Brain pericyte (primary cell): ENCODE measurements at regions not wholly inside any gene's neighbourhood (a gene's known extent, or its start where the extent isn't known, plus 50 kb on each side); places are given as distances from the start of the nearest gene placed in this dataset.
A peak's percentile ranks its signal among the peaks of the same experiment; 100 is the strongest.

Experiments
- DNase-seq: peaks from one replicate; pipeline ENCODE4 v3.0.0-alpha.2; 2012; ENCODE audit warnings: low read depth, low spot score

- no peak for DNase-seq
Measured at GRCh38 chr2:6064757-6065156, 372.6 kb downstream of the SOX11 start.

GRCh38 chr2:6065703-6066102, 373.5 kb downstream of the SOX11 start:
- DNase-seq: no peak

GRCh38 chr2:6067089-6067488, 374.9 kb downstream of the SOX11 start:
- no peak for DNase-seq

- DNase-seq: no peak
Measured at GRCh38 chr2:6067806-6068205, 375.6 kb downstream of the SOX11 start.

- DNase-seq: no peak
Measured at GRCh38 chr2:6068429-6068828, 376.2 kb downstream of the SOX11 start.

- no peak for DNase-seq
Measured at GRCh38 chr2:6069381-6069780, 377.2 kb downstream of the SOX11 start.

- no peak for DNase-seq
Measured at GRCh38 chr2:6071519-6071918, 379.3 kb downstream of the SOX11 start.

GRCh38 chr2:6072276-6072675, 380.1 kb downstream of the SOX11 start:
- no peak for DNase-seq

GRCh38 chr2:6072768-6073167, 380.6 kb downstream of the SOX11 start:
- no peak for DNase-seq

GRCh38 chr2:6073191-6074088, 381.3 kb downstream of the SOX11 start:
- peak; percentile 62 for DNase-seq

- DNase-seq: no peak
Measured at GRCh38 chr2:6074089-6074643, 382.0 kb downstream of the SOX11 start.

GRCh38 chr2:6077585-6077984, 385.4 kb downstream of the SOX11 start:
- no peak for DNase-seq

- DNase-seq: no peak
Measured at GRCh38 chr2:6078414-6078813, 386.2 kb downstream of the SOX11 start.

GRCh38 chr2:6079405-6079804, 387.2 kb downstream of the SOX11 start:
- no peak for DNase-seq

- no peak for DNase-seq
Measured at GRCh38 chr2:6080932-6081753, 389.0 kb downstream of the SOX11 start.

GRCh38 chr2:6081955-6082624, 389.9 kb downstream of the SOX11 start:
- no peak for DNase-seq

GRCh38 chr2:6082625-6083018, 390.4 kb downstream of the SOX11 start:
- no peak for DNase-seq

GRCh38 chr2:6083136-6083535, 391.0 kb downstream of the SOX11 start:
- DNase-seq: peak; percentile 78

GRCh38 chr2:6089474-6089873, 397.3 kb downstream of the SOX11 start:
- no peak for DNase-seq

- DNase-seq: no peak
Measured at GRCh38 chr2:6103372-6103771, 411.2 kb downstream of the SOX11 start.

- DNase-seq: no peak
Measured at GRCh38 chr2:6103949-6104348, 411.8 kb downstream of the SOX11 start.

- DNase-seq: no peak
Measured at GRCh38 chr2:6107290-6107689, 415.1 kb downstream of the SOX11 start.
